ES-I3 (cell line): ENCODE measurements at regions not wholly inside any gene's neighbourhood (a gene's known extent, or its start where the extent isn't known, plus 50 kb on each side); places are given as distances from the start of the nearest gene placed in this dataset.
"Not testable (repeated sequence)": the region's sequence is repeated elsewhere in the genome, so short reads cannot be mapped to it uniquely, and the experiment has no call there.

Source experiments
- H3K36me3 ChIP-seq: 2 replicates; pipeline ENCODE4 v1.6.1; 2013; ENCODE audit warnings: mild to moderate bottlenecking, low read length, control low read depth, moderate library complexity; ENCODE audit not compliant: insufficient read depth
- H3K4me1 ChIP-seq: 2 replicates; pipeline ENCODE4 v1.6.1; 2013; ENCODE audit warnings: mild to moderate bottlenecking, control low read depth, low read length; ENCODE audit not compliant: insufficient read depth
- H3K9ac ChIP-seq: 2 replicates; pipeline ENCODE4 v1.6.1; 2013; ENCODE audit warnings: low read depth, mild to moderate bottlenecking, low read length, moderate library complexity
- H3K9me3 ChIP-seq: 2 replicates; pipeline ENCODE4 v1.6.1; 2013; ENCODE audit warnings: mild to moderate bottlenecking, low read length, moderate library complexity; ENCODE audit not compliant: control insufficient read depth, insufficient read depth

DNA sequence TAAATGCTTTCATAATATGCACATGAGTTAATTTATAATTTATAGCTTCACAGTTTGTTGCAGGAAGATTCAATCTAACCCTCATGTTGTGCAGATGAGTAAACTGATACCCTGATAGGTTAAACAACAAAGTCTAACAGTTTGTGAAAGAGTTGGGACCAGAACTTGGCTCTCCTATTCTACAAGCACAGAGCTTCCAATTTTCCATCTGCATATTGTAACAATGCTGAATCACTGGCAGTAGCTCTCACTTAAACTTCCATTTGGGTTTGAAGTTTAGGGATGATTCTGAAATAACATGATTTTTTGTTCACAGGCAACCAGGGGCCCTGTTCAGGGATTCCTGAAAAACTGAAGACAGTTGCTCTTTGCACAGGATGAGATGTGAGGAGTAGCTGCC lies 179.3 kb downstream of the XPNPEP1 start:
- Histone ChIP-seq H3K4me1 (no peaks in the 10 kb centered on the region), H3K36me3 (no peaks in the 10 kb centered on the region), H3K9me3 (no peaks in the 10 kb centered on the region), H3K9ac (no peak overlapping the region)

DNA sequence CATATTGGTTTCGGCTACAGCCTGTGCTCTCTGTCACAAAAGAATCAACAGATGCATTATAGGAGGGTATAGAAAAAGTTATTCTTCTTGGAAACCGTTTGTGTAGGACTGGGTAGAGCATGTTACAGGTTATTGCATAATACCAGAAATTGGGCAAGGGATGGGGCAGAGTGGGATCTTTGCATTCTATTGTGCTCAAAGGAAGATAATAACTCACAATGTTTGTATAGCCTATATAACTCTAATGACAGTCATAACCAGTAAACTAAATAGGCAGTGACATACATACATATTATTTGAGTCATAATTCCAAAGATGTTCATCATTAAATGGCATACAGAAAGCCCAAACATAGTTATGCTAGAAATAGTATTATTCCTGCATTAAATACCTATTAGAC lies 179.7 kb downstream of the XPNPEP1 start:
- H3K4me1 ChIP-seq: no peaks in the 10 kb centered on the region
- no peak overlapping the region for H3K9ac ChIP-seq
- H3K36me3 ChIP-seq: no peaks in the 10 kb centered on the region
- H3K9me3 ChIP-seq: no peaks in the 10 kb centered on the region

DNA sequence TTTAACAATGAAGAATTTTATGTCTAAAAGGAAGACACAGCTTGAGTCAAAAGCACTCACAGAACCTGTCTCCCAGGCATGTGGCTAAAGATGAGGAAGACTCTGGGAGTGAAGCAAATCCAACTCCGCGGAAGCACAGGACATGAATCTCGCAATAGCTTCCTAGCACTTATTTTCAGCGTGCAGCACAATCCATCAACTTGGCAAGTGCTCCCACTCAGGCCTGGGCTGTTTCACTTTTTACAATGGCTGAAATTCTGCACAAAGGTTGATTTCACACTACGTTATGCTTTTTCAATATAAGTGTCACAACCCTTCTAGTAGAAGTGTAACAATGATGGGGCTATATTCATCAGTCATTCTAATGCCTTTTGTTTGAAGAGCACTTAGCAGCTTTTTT lies 180.2 kb downstream of the XPNPEP1 start:
- H3K36me3 ChIP-seq: no peaks in the 10 kb centered on the region
- no peaks in the 10 kb centered on the region for H3K4me1 ChIP-seq
- no peaks in the 10 kb centered on the region for H3K9me3 ChIP-seq
- no peak overlapping the region for H3K9ac ChIP-seq

DNA sequence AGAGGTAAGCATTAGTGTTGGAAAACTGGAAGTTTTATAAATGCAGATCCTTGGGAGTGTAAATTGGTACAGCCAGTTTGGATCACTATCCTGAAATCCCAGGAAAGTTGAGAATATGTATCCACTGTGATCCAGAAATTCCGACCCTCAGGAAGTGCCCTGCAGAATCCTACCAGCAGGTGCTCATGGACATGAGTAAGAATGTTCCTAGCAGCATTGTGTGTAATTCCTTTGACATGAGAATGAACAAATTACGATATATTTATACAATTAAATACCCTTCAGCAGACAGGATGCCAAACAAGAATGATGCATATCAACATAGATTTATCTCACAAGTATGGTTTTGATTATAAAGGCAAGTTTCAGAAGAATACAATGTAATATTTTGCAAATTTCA lies 181.6 kb downstream of the XPNPEP1 start:
- Histone ChIP-seq H3K9me3 (no peaks in the 10 kb centered on the region), H3K4me1 (no peaks in the 10 kb centered on the region), H3K9ac (no peak overlapping the region), H3K36me3 (no peaks in the 10 kb centered on the region)

DNA sequence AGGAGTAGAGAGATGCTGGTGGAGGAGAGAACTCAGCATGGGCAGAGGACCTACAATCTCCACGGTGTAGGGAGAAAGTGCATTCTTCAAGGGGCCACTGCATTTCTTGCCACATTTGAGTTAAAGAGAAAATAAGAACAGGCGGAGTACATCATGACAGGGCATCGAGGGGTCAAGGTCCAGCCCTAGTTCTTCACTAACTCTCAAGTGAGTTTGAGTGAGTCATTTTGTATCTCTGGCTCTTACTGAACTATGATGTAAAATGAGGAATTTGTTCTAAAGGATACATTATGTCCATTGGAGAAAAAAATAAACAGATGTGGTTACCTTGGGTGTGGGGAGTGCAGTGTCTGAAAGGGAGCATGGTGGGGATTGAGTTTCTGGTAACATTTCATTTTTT lies 182.9 kb downstream of the XPNPEP1 start:
- Histone ChIP-seq H3K9me3 (no peaks in the 10 kb centered on the region), H3K4me1 (no peaks in the 10 kb centered on the region), H3K36me3 (no peaks in the 10 kb centered on the region), H3K9ac (no peak overlapping the region)

DNA sequence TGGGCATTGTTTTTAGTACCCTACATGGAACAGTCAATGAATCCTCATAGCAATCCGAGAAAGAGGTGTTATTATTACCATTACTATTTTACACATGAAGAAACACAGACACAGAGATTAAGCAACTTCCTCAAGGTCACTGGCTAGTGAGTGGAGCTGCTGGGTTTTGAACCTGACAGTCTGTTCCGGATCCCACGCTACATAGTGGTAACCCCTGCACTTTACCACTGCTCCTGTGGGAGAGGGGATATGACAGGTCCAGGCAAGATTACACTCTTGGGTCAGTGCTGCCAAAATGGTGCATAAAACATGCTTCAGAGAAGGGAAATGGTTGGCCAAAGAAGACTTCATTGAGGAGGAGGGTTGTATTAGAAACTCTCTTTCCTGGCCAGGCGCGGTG lies 185.7 kb downstream of the XPNPEP1 start:
- Histone ChIP-seq H3K4me1 (no peaks in the 10 kb centered on the region), H3K9ac (no peak overlapping the region), H3K36me3 (no peaks in the 10 kb centered on the region), H3K9me3 (no peaks in the 10 kb centered on the region)

DNA sequence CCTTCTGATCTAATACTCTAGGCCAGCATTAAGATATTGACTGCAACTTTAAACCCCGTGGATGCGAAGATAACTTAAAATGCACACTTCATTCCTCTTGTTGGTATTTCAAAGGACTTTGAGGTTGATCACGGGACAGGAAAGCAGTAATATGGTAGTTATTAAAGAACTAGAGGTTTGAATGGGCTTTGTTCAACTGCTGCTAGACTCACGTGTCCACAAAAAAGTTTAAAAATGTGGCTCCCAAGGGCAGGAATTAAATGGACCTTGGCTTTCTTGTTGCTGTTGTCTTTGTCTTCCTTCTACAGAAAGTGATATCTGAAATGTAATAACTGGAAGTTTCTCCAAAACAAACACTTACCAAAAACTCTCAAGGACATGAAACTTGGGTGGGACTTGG lies 186.3 kb downstream of the XPNPEP1 start:
- no peaks in the 10 kb centered on the region for H3K4me1 ChIP-seq
- no peak overlapping the region for H3K9ac ChIP-seq
- no peaks in the 10 kb centered on the region for H3K9me3 ChIP-seq
- no peaks in the 10 kb centered on the region for H3K36me3 ChIP-seq

DNA sequence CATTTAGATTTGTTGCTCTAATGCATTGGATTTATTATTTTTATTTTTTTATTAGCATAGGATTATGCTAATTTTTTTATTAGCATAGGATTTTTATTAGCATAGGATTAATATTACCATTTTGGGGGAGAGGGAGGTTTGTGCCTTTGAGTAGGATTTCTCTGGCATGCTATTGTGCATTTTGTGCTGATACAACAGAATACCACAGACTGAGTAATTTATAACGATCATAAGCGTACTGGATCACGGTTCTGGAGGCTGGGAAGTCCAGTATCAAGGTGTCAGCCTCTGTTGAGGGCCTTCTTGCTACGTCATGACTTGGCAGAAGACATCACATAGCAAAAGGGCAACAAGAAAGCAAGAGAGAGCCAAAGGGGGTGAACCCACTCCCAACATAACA lies 187.5 kb downstream of the XPNPEP1 start:
- H3K9me3 ChIP-seq: no peaks in the 10 kb centered on the region
- H3K36me3 ChIP-seq: no peaks in the 10 kb centered on the region
- no peaks in the 10 kb centered on the region for H3K4me1 ChIP-seq
- H3K9ac ChIP-seq: no peak overlapping the region

DNA sequence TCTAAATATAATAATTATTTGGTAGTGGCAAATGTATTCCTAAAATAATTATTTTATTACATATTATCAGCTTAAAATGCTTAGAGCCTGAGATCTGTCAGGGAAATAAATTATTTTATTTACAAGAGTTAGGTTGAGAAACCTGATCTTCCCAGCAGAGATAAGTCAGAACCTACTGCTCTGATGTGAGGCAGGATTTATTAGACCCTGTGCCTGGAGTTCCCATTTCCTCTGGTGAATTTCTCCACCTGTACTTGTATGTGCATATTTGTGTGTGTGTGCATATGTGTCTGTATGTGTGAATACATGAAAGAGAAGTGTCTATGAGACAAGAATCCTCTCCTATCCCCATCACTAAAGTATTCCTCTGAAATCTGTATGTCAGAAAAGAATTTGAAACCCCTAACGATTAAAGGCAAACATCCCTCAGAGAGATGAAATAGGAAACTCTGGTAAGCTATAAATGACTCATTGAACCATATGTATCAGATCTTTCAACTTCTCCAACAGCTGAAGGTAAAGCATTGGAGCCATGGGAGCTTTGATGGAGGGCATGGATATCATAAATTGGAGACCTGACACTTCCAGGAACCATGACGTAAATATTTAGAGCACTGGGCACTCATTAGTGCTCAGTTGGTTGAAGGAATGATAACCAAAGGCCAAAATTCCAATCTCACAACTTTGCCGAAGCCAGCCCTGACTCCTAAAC lies 190.9 kb downstream of the XPNPEP1 start:
- Histone ChIP-seq H3K9me3 (no peaks in the 10 kb centered on the region), H3K9ac (no peak overlapping the region), H3K36me3 (no peaks in the 10 kb centered on the region), H3K4me1 (no peaks in the 10 kb centered on the region)

DNA sequence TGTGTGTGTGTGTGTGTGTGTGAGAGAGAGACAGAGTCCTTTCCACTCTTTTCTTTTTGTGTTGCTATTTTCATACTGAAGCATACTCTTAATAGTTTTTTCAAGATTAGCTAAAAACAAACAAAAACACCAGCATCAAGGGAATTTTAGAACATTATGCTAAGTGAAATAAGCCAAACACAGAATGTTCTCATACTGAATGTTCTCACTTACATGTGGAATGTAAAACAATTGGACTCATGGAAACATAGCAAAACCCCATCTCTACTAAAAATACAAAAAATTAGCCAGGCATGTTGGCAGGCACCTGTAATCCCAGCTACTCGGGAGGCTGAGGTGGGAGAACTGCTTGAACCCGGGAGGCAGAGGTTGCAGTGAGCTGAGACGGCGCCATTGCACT lies 193.4 kb downstream of the XPNPEP1 start:
- not testable (repeated sequence) for H3K36me3 ChIP-seq, H3K4me1 ChIP-seq, H3K9ac ChIP-seq, H3K9me3 ChIP-seq

DNA sequence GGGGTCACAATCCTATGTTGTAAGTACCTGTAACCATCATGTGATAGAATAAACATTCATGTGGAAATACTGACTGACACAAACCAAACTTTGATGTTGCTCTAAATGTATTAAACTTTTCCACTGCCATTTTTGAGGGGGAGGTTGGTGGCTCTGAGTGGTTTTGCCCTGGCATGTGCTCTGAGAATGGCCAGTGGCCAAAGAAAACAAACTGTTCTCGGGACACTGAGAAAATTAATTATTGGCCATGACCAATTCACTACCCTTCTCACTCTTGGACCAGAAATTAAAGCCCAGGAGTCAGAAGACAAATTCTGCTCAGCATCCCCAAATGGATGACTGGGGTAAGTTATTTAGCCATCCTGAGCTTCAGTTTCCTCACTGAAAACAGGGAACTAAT lies 195.9 kb downstream of the XPNPEP1 start:
- Histone ChIP-seq H3K36me3 (no peaks in the 10 kb centered on the region), H3K9me3 (no peaks in the 10 kb centered on the region), H3K4me1 (no peaks in the 10 kb centered on the region), H3K9ac (no peak overlapping the region)

DNA sequence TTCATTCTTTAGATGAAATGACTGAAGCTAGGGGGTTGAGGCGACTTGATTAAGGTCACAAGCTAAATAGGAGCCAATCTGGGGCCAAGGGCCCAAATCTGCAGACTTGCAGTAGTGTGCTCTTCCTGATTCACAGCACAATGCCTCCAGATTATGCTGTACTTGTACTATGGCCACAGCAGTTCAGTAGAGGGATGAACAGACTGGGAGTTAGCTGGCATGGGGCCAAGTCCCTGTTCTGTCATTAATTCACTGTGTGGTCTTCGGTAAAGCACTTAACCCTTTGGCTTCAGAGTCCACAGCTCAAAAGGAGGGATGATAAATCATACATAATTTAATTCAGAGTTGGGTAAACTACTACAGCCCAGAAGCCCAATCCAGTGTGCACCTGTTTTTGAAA lies 196.8 kb downstream of the XPNPEP1 start:
- no peaks in the 10 kb centered on the region for H3K9me3 ChIP-seq
- H3K36me3 ChIP-seq: no peaks in the 10 kb centered on the region
- no peaks in the 10 kb centered on the region for H3K4me1 ChIP-seq
- no peak overlapping the region for H3K9ac ChIP-seq

DNA sequence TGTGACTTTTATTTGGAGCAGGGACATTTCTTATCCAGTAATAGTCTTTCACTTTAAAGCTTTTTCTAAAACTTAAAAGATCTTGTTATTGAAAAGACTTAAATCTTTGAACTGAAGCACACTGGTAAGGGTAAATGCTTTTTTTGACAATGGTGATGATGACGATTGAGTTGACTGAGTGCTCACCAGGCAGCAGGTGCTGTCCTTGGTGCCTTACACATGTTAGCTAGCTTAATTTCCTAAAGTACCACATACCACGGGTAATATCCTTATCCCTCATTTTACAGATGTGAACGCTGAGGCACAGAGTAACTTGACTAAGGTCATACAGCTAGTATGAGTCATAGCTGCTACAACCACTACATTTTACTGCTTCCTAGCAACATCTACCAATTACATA lies 200.0 kb downstream of the XPNPEP1 start:
- no peak overlapping the region for H3K9ac ChIP-seq
- H3K36me3 ChIP-seq: no peaks in the 10 kb centered on the region
- H3K4me1 ChIP-seq: no peaks in the 10 kb centered on the region
- H3K9me3 ChIP-seq: no peaks in the 10 kb centered on the region

DNA sequence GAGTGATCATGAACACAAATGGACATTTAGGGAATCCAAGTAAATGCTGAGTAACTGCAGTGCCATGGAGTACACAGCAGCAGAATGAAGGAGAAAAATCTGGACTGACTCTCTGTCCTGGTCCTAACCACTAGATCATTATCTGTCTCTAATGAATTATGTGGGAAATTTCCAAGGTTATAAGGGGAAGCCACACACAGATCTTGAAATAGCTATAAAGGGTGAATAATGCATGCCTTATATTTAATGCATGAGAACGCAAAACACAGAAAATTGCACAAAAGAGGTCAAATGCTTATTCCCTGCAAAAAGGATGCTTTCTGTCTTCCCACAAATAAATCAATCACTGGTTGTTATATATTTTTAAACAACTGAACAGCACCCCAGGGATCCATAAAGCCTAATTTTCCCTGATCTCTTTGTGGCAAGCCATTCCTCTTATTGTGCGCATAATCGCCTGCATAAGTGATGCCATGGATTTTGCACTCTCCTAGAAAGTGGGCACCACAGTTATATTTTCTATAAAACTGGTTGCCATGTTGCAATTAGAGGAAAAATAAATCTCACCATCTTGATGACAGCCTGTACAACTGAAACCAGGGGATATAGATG lies 201.8 kb downstream of the XPNPEP1 start:
- no peaks in the 10 kb centered on the region for H3K36me3 ChIP-seq
- no peaks in the 10 kb centered on the region for H3K9me3 ChIP-seq
- no peaks in the 10 kb centered on the region for H3K4me1 ChIP-seq
- no peak overlapping the region for H3K9ac ChIP-seq

DNA sequence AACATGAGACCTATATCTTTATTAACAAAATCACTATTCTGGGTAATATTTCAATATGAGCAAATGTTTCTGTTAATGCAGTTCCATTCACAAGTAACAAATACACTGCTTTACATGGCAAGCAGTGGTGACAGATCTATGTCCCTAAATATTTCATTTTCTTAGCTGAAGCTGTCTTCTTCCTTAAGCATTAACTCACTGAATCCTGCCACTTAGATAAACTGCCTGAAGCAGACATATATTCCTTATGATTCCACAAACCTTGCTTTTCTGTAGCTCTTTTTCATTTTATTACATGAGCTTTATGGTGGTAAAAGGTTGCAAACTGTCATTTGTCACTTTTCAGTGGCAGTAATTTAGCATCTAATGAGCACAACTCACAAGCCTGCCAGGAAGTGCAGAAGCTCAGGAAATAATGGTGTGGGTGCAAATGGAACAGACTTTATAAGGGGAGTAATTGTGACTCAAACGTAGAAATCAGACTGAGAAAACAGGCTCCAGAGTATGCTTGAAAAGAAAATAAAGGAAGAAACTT lies 217.2 kb downstream of the XPNPEP1 start:
- Histone ChIP-seq H3K36me3 (no peaks in the 10 kb centered on the region), H3K9me3 (0 out of 2 replicates have a peak, but pooled peaks cover 11% of the 10 kb centered on the region), H3K4me1 (no peaks in the 10 kb centered on the region), H3K9ac (no peak overlapping the region)
